Tibial nerve (tissue), 4 donors: ENCODE measurements at regions not wholly inside any gene's neighbourhood (a gene's known extent, or its start where the extent isn't known, plus 50 kb on each side); places are given as distances from the start of the nearest gene placed in this dataset.
A peak's percentile ranks its signal among the peaks of the same experiment; 100 is the strongest.

Source experiments
- DNase-seq, 2 donors: peaks; one replicate each; pipeline ENCODE4 v3.0.0-alpha.2; 2019; ENCODE audit warnings: low spot score in 2 of 2
- H3K27ac ChIP-seq, 4 donors: fragments of 200-600 bp; sonication (generic) in 3 of 4; one replicate each; pipeline ENCODE4 v1.5.1; 2017 to 2019; ENCODE audit warnings: mild to moderate bottlenecking in 1 of 4
- H3K27me3 ChIP-seq, 2 donors: fragments of 200-600 bp; sonication (generic) in 1 of 2; one replicate each; pipeline versions ENCODE4 v1.5.1 to v1.6.0; 2017 to 2019
- H3K36me3 ChIP-seq, 3 donors: fragments of 200-600 bp; sonication (generic); one replicate each; pipeline ENCODE4 v1.5.1; 2018 to 2019
- H3K4me1 ChIP-seq, 4 donors: fragments of 200-600 bp; sonication (generic) in 3 of 4; one replicate each; pipeline ENCODE4 v1.5.1; 2017 to 2019
- H3K4me3 ChIP-seq, 4 donors: fragments of 200-600 bp; sonication (generic) in 3 of 4; one replicate each; pipeline ENCODE4 v1.5.1; 2017 to 2019; ENCODE audit warnings: mild to moderate bottlenecking in 1 of 4, moderate library complexity in 1 of 4
- H3K9me3 ChIP-seq, 4 donors: fragments of 200-600 bp; sonication (generic) in 3 of 4; one replicate each; pipeline ENCODE4 v1.5.1; 2017 to 2019
- CTCF ChIP-seq, 5 experiments: fragments of 200-600 bp in 3 of 5; fragments of 450-650 bp in 2 of 5; sonication (generic) in 3 of 5; IDR thresholded peaks; one replicate each; pipeline ENCODE4 v1.5.1; 2016 to 2019; ENCODE audit warnings: antibody characterized with exemption in 5 of 5, mild to moderate bottlenecking in 3 of 5, moderate library complexity in 2 of 5
- EP300 ChIP-seq, 2 donors: sonication (generic); formaldehyde crosslinking; IDR thresholded peaks; one replicate each; pipeline ENCODE4 v1.6.1; 2017; ENCODE audit warnings: antibody characterized with exemption in 2 of 2, mild to moderate bottlenecking in 1 of 2
- POLR2A ChIP-seq, 2 donors: fragments of 450-650 bp; IDR thresholded peaks; one replicate each; pipeline ENCODE4 v1.6.1; 2017; ENCODE audit warnings: antibody characterized with exemption in 2 of 2, mild to moderate bottlenecking in 2 of 2, moderate library complexity in 2 of 2
- WGBS, 2 donors: methylation state at CpG; one replicate each; pipeline ENCODE4 v1.1.5; 2018; 5-methylcytosine and 5-hydroxymethylcytosine counted together

GRCh38 chr14:34184126-34184525, 233.3 kb upstream of the EGLN3 start:
- DNase-seq, result no peak
- TF ChIP-seq EP300 (IDR thresholded peaks at IDR 0.05) (no peak), CTCF (IDR thresholded peaks at IDR 0.05) (no peak)
- Histone ChIP-seq H3K4me3 (no peak overlapping the region), H3K4me1 (no peaks in the 10 kb centered on the region), H3K27ac (no peak overlapping the region), H3K36me3 (no peaks in the 10 kb centered on the region), H3K9me3 (no peaks in the 10 kb centered on the region), H3K27me3 (no peaks in the 10 kb centered on the region)
- 87 to 93% methylated on average over 2 of the region's 2 CpGs for whole genome bisulfite sequencing, 2 donors

GRCh38 chr14:34183478-34183877, 232.6 kb upstream of the EGLN3 start:
- H3K27ac ChIP-seq, result no peak overlapping the region
- H3K9me3 ChIP-seq, result no peaks in the 10 kb centered on the region
- no peak overlapping the region for H3K4me3 ChIP-seq
- no peak for DNase-seq
- H3K27me3 ChIP-seq, result no peaks in the 10 kb centered on the region
- TF ChIP-seq CTCF (IDR thresholded peaks at IDR 0.05), result no peak
- no peak for TF ChIP-seq POLR2A (IDR thresholded peaks at IDR 0.05)
- no peak for TF ChIP-seq EP300 (IDR thresholded peaks at IDR 0.05)
- H3K4me1 ChIP-seq, result no peaks in the 10 kb centered on the region
- no peaks in the 10 kb centered on the region for H3K36me3 ChIP-seq
- WGBS, 2 donors, result 85 to 90% methylated on average over 7 of the region's 7 CpGs

- Histone ChIP-seq H3K27ac (no peak overlapping the region), H3K36me3 (no peaks in the 10 kb centered on the region), H3K4me1 (no peaks in the 10 kb centered on the region), H3K4me3 (no peak overlapping the region), H3K27me3 (no peaks in the 10 kb centered on the region), H3K9me3 (no peaks in the 10 kb centered on the region)
- no peak for TF ChIP-seq CTCF (IDR thresholded peaks at IDR 0.05)
- peak in 1 of 2 donors; percentile 12 for TF ChIP-seq EP300 (IDR thresholded peaks at IDR 0.05)
- no peak for TF ChIP-seq POLR2A (IDR thresholded peaks at IDR 0.05)
- DNase-seq, result peak in 1 of 2 donors; percentile 9
- 42 to 54% methylated on average over 2 of the region's 2 CpGs for WGBS, 2 donors
These were observed 230.5 kb upstream of the EGLN3 start for GRCh38 chr14:34181338-34181737.

GRCh38 chr14:34180869-34181268, 230.0 kb upstream of the EGLN3 start:
- Histone ChIP-seq H3K4me3 (no peak overlapping the region), H3K4me1 (no peaks in the 10 kb centered on the region), H3K9me3 (no peaks in the 10 kb centered on the region), H3K36me3 (no peaks in the 10 kb centered on the region), H3K27me3 (no peaks in the 10 kb centered on the region), H3K27ac (no peak overlapping the region)
- WGBS, 2 donors, result 70 to 73% methylated on average over 2 of the region's 2 CpGs
- DNase-seq, result no peak
- TF ChIP-seq POLR2A (IDR thresholded peaks at IDR 0.05) (no peak), EP300 (IDR thresholded peaks at IDR 0.05) (no peak), CTCF (IDR thresholded peaks at IDR 0.05) (no peak)

- no peak for TF ChIP-seq CTCF (IDR thresholded peaks at IDR 0.05)
- TF ChIP-seq EP300 (IDR thresholded peaks at IDR 0.05), result no peak
- no peak for TF ChIP-seq POLR2A (IDR thresholded peaks at IDR 0.05)
- no peaks in the 10 kb centered on the region for H3K27me3 ChIP-seq
- H3K4me1 ChIP-seq, result no peaks in the 10 kb centered on the region
- H3K36me3 ChIP-seq, result no peaks in the 10 kb centered on the region
- no peak for DNase-seq
- no peak overlapping the region for H3K4me3 ChIP-seq
- H3K27ac ChIP-seq, result no peak overlapping the region
- H3K9me3 ChIP-seq, result no peaks in the 10 kb centered on the region
- 50 to 54% methylated on average over 4 of the region's 4 CpGs for WGBS, 2 donors
These were observed 229.6 kb upstream of the EGLN3 start for GRCh38 chr14:34180434-34180833.
